HG03575 (cell line): ENCODE measurements at regions not wholly inside any gene's neighbourhood (a gene's known extent, or its start where the extent isn't known, plus 50 kb on each side); places are given as distances from the start of the nearest gene placed in this dataset.

Experiments used
- ATAC-seq: cut with Tn5 transposase; IDR thresholded peaks from one replicate; pipeline ENCODE4 v1.9.1; 2021; ENCODE audit not compliant: unreplicated experiment, insufficient number of reproducible peaks, low FRiP score; ENCODE audit errors: extremely low read depth

- no peak for ATAC-seq
Measured at GRCh38 chr18:42255908-42256765, 301.1 kb downstream of the PIK3C3 start.

- ATAC-seq, result no peak
Measured at GRCh38 chr18:42258301-42258965, 303.4 kb downstream of the PIK3C3 start.

GRCh38 chr18:42261731-42262130, 306.7 kb downstream of the PIK3C3 start:
- ATAC-seq, result no peak

GRCh38 chr18:42264497-42264896, 309.5 kb downstream of the PIK3C3 start:
- no peak for ATAC-seq

GRCh38 chr18:42268186-42268725, 313.2 kb downstream of the PIK3C3 start:
- ATAC-seq, result no peak

- no peak for ATAC-seq
Measured at GRCh38 chr18:42268798-42269197, 313.8 kb downstream of the PIK3C3 start.

GRCh38 chr18:42271647-42272414, 316.8 kb downstream of the PIK3C3 start:
- ATAC-seq, result no peak

- ATAC-seq, result no peak
Measured at GRCh38 chr18:42274488-42275137, 319.6 kb downstream of the PIK3C3 start.

GRCh38 chr18:42275138-42275535, 320.1 kb downstream of the PIK3C3 start:
- no peak for ATAC-seq

- ATAC-seq, result no peak
Measured at GRCh38 chr18:42275949-42276730, 321.1 kb downstream of the PIK3C3 start.

- ATAC-seq, result no peak
Measured at GRCh38 chr18:42281124-42281523, 326.1 kb downstream of the PIK3C3 start.

GRCh38 chr18:42281851-42282250, 326.8 kb downstream of the PIK3C3 start:
- ATAC-seq, result no peak

GRCh38 chr18:42287047-42287446, 332.0 kb downstream of the PIK3C3 start:
- no peak for ATAC-seq

- ATAC-seq, result no peak
Measured at GRCh38 chr18:42288129-42288528, 333.1 kb downstream of the PIK3C3 start.

GRCh38 chr18:42289526-42289925, 334.5 kb downstream of the PIK3C3 start:
- no peak for ATAC-seq

- no peak for ATAC-seq
Measured at GRCh38 chr18:42290318-42291307, 335.6 kb downstream of the PIK3C3 start.

- no peak for ATAC-seq
Measured at GRCh38 chr18:42292654-42293053, 337.6 kb downstream of the PIK3C3 start.
